Chondrocyte (in vitro differentiated cells): ENCODE measurements at regions not wholly inside any gene's neighbourhood (a gene's known extent, or its start where the extent isn't known, plus 50 kb on each side); places are given as distances from the start of the nearest gene placed in this dataset.
A peak's percentile ranks its signal among the peaks of the same experiment; 100 is the strongest.
"Not testable (repeated sequence)": the region's sequence is repeated elsewhere in the genome, so short reads cannot be mapped to it uniquely, and the experiment has no call there.

ENCODE experiments used
- DNase-seq: peaks from one replicate; pipeline ENCODE4 v3.0.0; 2021; ENCODE audit warnings: mixed read lengths, low spot score
- H3K27ac Mint-ChIP-seq: one replicate; pipeline ENCODE4 v1.8.0; 2021; ENCODE audit warnings: mild to moderate bottlenecking, moderate library complexity, mixed read lengths; ENCODE audit not compliant: unreplicated experiment
- H3K27me3 Mint-ChIP-seq: 2 replicates; pipeline ENCODE4 v1.8.0; 2021; ENCODE audit warnings: low read depth, mixed read lengths
- H3K36me3 Mint-ChIP-seq: 2 replicates; pipeline ENCODE4 v1.8.0; 2021; ENCODE audit warnings: low read depth, mixed read lengths
- H3K4me1 Mint-ChIP-seq: 2 replicates; pipeline ENCODE4 v1.8.0; 2021; ENCODE audit warnings: low read depth, mild to moderate bottlenecking, mixed read lengths
- H3K4me3 Mint-ChIP-seq: one replicate; pipeline ENCODE4 v1.8.0; 2021; ENCODE audit warnings: mild to moderate bottlenecking, moderate library complexity, mixed read lengths; ENCODE audit not compliant: unreplicated experiment
- H3K9me3 Mint-ChIP-seq: 2 replicates; pipeline ENCODE4 v1.8.0; 2021; ENCODE audit warnings: low read depth, mixed read lengths
- TF ChIP-seq, protein P1 (sequence below): fragments of 200-600 bp; sonication (generic); IDR thresholded peaks from 2 replicates; pipeline ENCODE4 v1.5.0; 2021; ENCODE audit warnings: antibody characterized with exemption, mild to moderate bottlenecking, moderate library complexity

DNA sequence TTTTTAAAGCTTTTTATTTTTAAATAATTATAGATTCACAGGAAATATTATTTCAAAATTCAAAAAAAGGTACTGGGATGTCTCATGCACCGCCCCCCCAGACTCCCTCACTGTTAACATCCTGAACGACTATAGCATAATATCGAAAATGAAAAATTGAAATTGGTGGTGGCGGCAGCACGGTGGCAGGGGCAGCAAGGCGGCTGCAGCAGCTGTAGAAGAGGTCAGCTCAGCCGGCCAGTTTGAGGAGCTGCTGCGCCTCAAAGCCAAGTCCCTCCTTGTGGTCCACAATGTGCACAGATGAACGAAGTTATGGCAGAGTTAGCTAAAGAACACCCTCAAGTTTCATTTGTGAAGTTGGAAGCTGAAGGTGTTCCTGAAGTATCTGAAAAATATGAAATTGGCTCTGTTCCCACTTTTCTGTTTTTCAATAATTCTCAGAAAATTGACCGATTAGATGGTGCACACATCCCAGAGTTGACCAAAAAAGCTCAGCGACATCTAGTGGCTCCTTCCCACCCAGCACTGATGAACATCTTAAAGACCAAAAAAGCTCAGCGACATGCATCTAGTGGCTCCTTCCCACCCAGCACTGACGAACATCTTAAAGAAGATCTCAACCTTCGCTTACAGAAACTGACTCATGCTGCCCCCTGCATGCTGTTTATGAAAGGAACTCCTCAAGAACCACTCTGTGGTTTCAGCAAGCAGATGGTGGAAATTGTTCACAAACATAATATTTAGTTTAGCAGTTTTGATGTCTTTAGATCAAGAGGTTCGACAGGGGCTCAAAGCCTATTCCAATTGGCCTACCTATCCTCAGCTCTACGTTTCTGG, 100.8 kb downstream of the FAM217A start:
- Mint-ChIP-seq H3K4me1 (peaks cover 43% of the 10 kb centered on the region), H3K27me3 (no peaks in the 10 kb centered on the region), H3K27ac (no peak overlapping the region), H3K9me3 (peaks cover 6% of the 10 kb centered on the region), H3K36me3 (peaks cover 2% of the 10 kb centered on the region), H3K4me3 (no peak overlapping the region)
- no peak for DNase-seq
- TF ChIP-seq, protein P1, sequence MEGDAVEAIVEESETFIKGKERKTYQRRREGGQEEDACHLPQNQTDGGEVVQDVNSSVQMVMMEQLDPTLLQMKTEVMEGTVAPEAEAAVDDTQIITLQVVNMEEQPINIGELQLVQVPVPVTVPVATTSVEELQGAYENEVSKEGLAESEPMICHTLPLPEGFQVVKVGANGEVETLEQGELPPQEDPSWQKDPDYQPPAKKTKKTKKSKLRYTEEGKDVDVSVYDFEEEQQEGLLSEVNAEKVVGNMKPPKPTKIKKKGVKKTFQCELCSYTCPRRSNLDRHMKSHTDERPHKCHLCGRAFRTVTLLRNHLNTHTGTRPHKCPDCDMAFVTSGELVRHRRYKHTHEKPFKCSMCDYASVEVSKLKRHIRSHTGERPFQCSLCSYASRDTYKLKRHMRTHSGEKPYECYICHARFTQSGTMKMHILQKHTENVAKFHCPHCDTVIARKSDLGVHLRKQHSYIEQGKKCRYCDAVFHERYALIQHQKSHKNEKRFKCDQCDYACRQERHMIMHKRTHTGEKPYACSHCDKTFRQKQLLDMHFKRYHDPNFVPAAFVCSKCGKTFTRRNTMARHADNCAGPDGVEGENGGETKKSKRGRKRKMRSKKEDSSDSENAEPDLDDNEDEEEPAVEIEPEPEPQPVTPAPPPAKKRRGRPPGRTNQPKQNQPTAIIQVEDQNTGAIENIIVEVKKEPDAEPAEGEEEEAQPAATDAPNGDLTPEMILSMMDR, result peak; percentile 90

DNA sequence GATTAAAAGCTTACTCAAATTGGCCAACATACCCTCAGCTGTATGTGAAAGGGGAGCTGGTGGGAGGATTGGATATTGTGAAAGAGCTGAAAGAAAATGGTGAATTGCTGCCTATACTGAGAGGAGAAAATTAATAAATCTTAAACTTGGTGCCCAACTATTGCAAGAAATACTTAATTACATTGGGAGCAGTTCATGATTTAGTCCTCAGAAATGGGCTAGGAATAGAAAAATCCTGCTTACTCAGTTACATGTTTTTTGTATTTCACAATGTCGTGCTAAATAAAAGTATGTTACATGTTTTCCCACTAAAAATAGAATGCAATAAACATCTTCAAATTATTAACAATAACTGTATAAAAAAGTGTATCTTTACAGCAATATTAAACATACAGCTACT, 100.0 kb downstream of the FAM217A start:
- H3K27ac Mint-ChIP-seq, H3K4me3 Mint-ChIP-seq, H3K36me3 Mint-ChIP-seq, H3K27me3 Mint-ChIP-seq, DNase-seq, H3K9me3 Mint-ChIP-seq: not testable (repeated sequence)
- H3K4me1 Mint-ChIP-seq, result peaks cover 43% of the 10 kb centered on the region

DNA sequence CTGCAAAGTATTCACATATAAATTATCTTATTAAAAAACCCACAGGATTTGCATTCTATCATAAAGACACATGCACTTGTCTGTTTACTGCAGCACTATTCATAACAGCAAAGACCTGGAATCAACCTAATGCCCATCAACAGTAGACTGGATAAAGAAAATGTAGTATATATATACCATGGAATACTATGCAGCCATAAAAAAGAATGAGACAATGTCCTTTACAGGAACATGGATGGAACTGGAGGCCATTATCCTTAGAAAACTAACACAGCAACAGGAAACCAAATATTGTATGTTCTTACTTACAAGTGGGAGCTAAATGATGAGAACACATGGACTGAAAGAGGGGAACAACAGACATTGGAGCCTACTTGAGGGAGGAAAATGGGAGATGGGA, 97.0 kb downstream of the FAM217A start:
- TF ChIP-seq, protein P1, result no peak
- Mint-ChIP-seq H3K4me3 (no peak overlapping the region), H3K36me3 (peaks cover 2% of the 10 kb centered on the region), H3K27me3 (no peaks in the 10 kb centered on the region), H3K9me3 (no peaks in the 10 kb centered on the region), H3K27ac (no peak overlapping the region), H3K4me1 (peaks cover 36% of the 10 kb centered on the region)
- DNase-seq, result no peak

DNA sequence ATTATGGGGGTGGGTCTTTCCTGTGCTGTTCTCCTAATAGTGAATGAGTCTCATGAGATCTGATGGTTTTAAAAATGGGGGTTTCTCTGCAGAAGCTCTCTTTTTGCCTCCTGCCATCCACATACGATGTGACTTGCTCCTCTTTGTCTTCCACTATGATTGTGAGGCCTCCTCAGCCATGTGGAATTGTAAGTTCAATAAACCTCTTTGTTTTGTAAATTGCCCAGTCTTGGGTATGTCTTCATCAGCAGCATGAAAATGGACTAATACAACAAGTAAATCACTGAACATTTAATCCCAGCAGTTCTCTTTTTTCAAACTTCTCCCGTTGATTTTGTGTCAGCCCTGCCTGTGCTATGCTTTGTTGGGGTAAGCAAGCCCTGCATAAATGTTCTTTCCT, 95.2 kb downstream of the FAM217A start:
- H3K36me3 Mint-ChIP-seq, result peaks cover 2% of the 10 kb centered on the region
- peaks cover 28% of the 10 kb centered on the region for H3K4me1 Mint-ChIP-seq
- no peaks in the 10 kb centered on the region for H3K9me3 Mint-ChIP-seq
- no peak overlapping the region for H3K4me3 Mint-ChIP-seq
- no peak overlapping the region for H3K27ac Mint-ChIP-seq
- no peak for DNase-seq
- H3K27me3 Mint-ChIP-seq, result no peaks in the 10 kb centered on the region
- TF ChIP-seq, protein P1, result no peak

DNA sequence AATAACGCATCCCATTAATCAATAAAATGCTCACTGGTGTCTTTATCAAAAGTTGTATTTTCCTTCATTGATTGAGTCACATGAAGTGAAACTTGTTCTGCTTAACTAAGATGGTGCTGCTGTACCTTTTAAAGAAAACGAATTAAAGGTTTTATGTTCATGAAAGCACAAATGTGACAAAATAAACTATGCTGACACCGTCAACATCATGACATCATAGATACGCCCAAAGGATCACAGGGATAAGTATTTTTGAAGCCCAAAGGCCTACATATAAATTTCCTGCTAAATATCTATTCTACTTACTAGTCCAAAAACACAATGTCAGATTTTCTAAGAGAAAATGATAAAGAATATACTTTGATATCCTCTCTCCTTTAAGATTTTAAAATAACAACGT, 94.4 kb downstream of the FAM217A start:
- TF ChIP-seq, protein P1, result no peak
- Mint-ChIP-seq H3K4me3 (no peak overlapping the region), H3K4me1 (peaks cover 26% of the 10 kb centered on the region), H3K36me3 (peaks cover 2% of the 10 kb centered on the region), H3K27me3 (no peaks in the 10 kb centered on the region), H3K9me3 (no peaks in the 10 kb centered on the region), H3K27ac (no peak overlapping the region)
- DNase-seq, result no peak

DNA sequence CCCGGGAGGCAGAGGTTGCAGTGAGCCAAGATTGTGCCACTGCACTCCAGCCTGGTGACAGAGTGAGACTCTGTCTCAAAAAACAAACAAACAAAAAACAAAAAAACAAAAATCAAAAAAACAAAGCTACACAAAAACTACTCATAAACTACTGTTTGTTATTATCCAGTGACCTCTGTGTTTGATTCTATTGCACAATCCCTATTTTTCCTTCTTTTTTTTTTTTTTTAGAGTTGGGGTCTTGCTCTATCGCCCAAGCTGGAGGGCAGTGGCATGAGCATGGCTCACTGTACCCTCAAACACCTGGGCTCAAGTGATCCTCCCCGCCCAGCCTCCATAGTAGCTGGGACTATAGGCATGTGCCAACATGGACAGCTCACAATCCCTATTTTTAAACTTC, 92.7 kb downstream of the FAM217A start:
- TF ChIP-seq, protein P1, result no peak
- no peaks in the 10 kb centered on the region for H3K27me3 Mint-ChIP-seq
- no peaks in the 10 kb centered on the region for H3K9me3 Mint-ChIP-seq
- peaks cover 27% of the 10 kb centered on the region for H3K4me1 Mint-ChIP-seq
- DNase-seq, result no peak
- peak overlapping the region; percentile 56 for H3K27ac Mint-ChIP-seq
- peaks cover 2% of the 10 kb centered on the region for H3K36me3 Mint-ChIP-seq
- H3K4me3 Mint-ChIP-seq, result no peak overlapping the region
